HG02610 (cell line): ENCODE measurements at regions not wholly inside any gene's neighbourhood (a gene's known extent, or its start where the extent isn't known, plus 50 kb on each side); places are given as distances from the start of the nearest gene placed in this dataset.
"Not testable (repeated sequence)": the region's sequence is repeated elsewhere in the genome, so short reads cannot be mapped to it uniquely, and the experiment has no call there.

ENCODE experiments used
- ATAC-seq: cut with Tn5 transposase; IDR thresholded peaks from one replicate; pipeline ENCODE4 v1.9.1; 2021; ENCODE audit warnings: mild to moderate bottlenecking, moderate library complexity; ENCODE audit not compliant: unreplicated experiment

GRCh38 chr6:150456466-150456865 is 87.7 kb downstream of the IYD start:
- ATAC-seq: no peak

GRCh38 chr6:150456902-150457643 is 88.3 kb downstream of the IYD start:
- ATAC-seq: no peak

GRCh38 chr6:150458579-150458978 is 89.8 kb downstream of the IYD start:
- ATAC-seq: no peak

- ATAC-seq: no peak
Measured at GRCh38 chr6:150463852-150464251, 95.0 kb downstream of the IYD start.

DNA sequence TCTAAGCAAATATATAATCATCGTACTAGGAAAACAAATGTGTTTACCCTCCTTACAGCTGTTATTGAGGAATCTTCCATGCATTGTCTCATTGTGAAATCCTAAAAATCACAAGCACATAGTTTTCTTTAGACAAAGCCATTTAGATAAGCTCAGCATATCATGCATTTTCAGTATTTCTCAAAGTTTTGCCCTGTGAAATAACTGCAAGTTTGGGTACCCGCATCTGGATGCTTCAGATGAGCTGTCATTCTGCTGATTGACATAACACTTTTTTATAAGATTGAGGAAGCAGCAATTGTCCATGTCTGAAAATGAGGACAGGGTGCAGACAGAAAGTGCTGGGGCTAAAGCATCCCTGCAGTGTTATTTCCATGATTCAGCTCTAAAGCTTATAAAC is 96.2 kb downstream of the IYD start:
- no peak for ATAC-seq

DNA sequence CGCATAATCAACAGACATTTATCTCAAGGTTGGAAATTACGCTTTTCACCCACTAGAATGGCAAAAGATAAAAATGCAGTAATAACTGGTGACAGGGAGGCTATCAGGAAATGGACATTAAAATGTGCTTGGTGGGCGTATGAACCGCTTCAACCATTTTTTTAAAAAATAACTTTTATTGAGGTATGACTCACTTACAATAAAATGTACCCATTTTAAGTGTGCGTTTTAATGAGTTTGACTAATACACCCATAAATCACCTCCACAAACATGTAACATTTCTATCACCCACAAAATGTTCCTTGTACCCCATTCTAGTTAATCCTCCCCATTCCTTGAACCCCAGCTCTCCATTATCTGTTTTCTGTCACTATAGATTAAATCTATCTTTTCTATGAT is 96.8 kb downstream of the IYD start:
- ATAC-seq: no peak

DNA sequence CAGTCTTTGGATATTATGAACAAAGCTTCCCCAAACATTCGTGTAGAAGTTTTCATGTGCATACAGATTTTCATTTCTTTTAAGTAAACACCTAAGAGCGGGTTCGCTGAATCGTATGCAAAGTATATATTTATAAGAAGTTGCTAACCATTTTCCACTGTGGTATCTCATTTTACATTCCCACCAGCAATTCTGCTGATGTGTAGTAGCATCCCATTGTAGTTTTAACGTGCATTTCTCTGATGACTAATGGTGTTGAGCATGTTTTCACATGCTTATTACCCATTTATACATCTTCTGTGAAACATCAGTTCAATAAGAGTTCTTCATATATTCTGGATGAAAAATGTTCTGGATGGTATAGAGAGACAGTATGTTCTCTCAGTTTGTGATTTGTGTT is 97.4 kb downstream of the IYD start:
- no peak for ATAC-seq

DNA sequence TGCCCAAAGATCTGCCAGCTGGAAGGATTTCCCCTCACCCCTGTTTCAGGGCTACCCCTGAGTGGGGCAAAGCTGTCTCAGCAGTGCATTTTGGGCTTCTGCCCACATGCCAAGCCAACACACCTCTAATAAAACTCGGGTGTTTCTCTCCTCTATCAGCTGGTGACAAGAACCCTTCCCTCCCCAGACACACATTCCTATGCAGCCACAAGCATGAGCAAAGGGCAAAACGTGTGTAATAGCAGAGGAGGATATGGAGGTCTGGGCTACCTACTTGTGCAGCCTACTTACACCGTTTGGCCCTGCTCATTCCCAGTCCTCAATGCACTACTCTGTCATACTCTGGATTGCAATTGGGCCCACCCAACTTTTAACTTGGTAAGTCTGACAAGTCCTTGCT is 101.3 kb downstream of the IYD start:
- no peak for ATAC-seq

DNA sequence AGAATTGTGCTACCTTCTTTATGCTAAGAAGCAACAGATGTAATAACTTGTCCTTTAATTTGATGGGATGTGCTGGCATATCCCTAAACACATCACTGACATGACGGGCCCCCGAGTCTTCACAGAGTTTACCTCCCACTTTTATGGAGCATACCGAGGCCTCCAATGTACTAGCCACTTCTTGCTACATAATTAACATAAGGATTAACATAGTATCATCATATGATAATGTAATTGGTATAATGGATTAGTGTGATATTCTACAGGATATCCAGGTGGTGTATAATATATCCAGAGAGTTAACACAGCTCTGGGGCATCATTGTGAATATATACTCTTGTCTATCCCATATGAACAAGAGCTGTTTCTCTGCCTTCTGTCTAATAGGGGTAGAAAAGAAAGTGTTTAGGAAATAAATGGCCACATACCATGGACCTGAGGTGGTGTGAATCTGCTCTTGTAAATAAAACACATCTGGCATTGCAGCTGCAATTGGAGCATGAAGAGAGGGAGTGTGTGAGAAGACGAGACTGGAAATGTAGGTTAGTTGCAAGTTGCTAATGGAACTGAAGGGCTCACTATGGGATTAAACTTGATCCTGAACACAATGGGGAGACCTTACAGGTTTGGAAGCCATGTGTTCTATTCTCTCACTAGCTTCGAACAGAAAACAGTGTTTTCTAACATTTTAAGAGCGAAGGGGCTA is 102.3 kb downstream of the IYD start:
- ATAC-seq: no peak

GRCh38 chr6:150478656-150479545 is 110.1 kb downstream of the IYD start:
- ATAC-seq: no peak

DNA sequence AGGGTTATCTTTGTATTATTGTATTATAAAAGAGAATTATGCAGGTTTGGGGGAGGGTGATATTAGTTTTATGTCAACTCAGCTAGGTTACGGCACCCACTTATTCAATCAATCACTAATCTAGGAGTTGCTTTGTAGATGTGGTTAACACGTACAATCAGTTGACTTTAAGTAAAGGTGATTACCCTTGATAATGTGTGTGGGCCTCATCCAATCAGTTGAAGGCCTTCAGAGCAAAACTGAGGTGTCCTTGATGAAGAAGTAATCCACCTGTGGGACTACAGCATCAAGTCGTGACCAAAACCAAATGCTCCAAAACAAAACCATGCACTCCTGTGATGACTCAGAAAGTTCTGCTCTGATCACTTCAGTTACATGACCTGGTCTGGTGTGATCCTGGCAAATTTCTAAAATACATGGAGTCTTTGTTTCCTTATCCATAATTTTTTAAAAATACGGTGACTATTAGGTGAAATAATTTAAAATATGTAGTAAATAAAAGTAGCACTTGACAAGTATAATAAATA is 114.1 kb downstream of the IYD start:
- ATAC-seq: no peak

DNA sequence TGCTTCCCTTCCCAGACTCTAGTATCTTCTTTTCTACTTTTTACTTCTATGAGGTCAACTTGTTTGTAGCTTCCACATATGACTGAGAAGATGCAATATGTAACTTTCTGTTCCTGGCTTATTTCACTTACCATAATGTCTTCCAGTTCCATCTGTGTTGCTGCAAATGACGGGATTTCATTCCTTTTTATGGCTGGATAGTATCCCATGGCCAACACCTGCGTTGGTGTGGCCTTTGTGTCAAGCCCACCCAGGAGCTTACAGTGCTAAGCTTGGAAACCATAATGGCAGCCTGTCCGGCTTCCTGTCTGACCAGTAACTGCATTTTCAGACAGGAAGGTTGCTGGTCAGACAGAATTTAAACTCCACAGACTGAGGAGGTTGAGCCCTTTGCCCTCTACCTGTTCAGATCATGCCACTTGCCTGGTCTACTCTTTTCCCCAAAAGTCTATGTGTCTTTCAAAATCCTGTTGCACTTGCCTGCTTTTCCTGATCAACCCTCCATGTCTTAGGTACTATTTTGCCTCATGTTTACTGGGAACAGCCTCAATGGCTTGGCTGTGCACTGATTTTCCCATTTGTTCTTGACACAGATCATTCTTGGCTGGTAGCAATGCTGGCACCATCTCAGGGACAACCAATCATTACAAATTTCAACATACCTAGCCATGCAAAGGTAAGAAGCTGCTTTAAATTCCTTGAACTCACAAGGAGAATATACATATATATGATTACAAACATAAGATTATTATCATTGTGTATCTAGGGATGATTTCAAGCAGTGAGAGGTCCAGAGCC is 114.3 kb upstream of the PLEKHG1 start:
- no peak for ATAC-seq

GRCh38 chr6:150486048-150486447 is 113.6 kb upstream of the PLEKHG1 start:
- ATAC-seq: no peak

DNA sequence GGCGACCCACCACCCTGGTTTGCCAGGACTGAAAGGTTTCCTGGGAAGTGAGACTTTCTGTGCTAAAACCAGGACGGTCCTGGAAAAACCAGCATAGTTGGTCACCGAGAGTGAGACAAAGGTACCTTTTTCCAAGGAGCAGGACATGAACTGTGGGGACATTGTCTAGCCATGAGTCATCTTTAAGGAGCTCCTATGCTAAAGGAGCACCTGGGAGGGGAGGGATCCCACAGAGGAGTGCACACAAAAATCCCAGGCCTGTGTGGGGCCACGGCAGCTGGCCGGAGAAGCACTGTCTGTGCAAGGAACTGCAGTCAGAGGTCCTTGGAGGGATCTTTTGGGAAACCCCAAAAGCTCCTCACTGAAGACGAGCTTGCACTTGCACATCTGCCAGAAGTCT is 109.1 kb upstream of the PLEKHG1 start:
- ATAC-seq: no peak

GRCh38 chr6:150491131-150491810 is 108.4 kb upstream of the PLEKHG1 start:
- peak; percentile 94 for ATAC-seq

DNA sequence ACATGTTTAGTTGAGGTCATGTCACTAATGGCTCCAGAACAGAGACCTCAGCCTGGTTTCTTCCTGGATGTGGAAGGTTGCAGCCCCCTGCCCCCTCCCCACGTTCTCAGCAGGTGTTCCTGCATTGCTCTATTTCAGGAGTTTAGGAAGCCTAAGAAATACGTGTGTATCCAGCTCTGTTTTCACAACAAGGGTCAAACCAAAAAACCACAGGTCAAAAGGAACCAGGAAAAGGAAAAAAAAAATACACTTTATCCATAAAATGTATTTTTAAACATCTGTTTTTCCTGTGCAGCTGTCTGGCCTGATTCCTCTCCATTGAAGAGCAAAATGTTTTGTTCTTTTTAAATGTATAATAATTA is 107.9 kb upstream of the PLEKHG1 start:
- ATAC-seq: no peak

DNA sequence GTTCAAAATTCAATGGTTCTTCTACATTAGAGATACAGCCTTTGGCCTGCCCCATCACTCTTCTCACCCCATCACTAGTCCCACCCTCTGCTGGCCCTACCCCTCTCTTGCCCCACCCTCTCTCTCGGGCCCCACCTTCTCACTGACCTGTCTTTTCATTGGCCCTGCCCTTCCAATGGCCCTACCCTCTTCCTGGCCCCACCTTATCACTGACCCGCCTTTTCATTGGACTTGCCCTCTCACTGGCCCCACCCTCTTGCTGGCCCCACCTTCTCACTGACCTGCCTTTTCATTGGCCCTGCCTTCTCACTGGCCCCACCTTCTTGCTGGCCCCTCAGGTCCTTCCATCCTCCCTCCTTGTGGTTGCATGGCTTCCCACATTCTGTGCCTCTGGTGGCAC is 107.2 kb upstream of the PLEKHG1 start:
- no peak for ATAC-seq

DNA sequence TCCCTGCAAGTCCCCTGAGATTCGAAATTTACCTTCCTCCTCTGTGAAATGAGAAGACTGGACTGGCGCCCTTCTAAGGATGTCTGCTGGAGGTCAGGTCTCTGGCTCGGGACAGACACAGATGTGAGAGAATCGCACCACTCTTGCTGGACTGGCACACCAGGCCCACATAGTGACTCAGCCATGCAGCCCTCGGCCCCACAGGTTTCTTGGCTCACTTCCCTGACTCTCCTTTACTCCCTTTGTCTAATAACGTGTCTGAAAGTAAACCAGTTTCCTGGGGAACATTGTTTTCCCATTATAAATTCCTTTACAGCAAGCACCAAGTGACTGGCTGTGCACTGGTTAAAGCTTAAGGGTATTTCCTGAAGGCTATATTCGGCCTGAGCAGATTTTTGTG is 106.7 kb upstream of the PLEKHG1 start:
- no peak for ATAC-seq

DNA sequence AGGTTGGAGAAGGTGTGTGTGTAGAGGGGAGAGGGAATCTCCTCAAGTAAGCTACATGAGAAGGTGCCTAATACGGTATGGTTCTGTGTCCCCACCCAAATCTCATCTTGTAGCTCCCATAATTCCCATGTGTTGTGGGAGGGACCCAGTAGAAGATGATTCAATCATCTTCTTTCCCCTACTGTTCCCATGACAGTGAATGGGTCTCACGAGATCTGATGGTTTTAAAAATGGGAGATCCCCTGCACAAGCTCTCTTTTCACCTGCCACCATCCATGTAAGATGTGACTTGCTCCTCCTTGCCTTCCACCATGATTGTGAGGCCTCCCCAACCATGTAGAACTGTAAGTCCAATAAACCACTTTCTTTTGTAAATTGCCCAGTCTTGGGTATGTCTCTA is 106.1 kb upstream of the PLEKHG1 start:
- ATAC-seq: not testable (repeated sequence)

GRCh38 chr6:150494241-150494640 is 105.4 kb upstream of the PLEKHG1 start:
- ATAC-seq: no peak
